Glomerular visceral epithelial cell (primary cell): ENCODE measurements at regions not wholly inside any gene's neighbourhood (a gene's known extent, or its start where the extent isn't known, plus 50 kb on each side); places are given as distances from the start of the nearest gene placed in this dataset.

Source experiments
- DNase-seq: peaks from one replicate; pipeline ENCODE4 v3.0.0-alpha.2; 2016; ENCODE audit errors: extremely low spot score

GRCh38 chr3:135310317-135310716, 515.3 kb downstream of the EPHB1 start:
- DNase-seq: no peak

GRCh38 chr3:135311699-135312098, 516.6 kb downstream of the EPHB1 start:
- DNase-seq: no peak

GRCh38 chr3:135314237-135314636, 519.2 kb downstream of the EPHB1 start:
- DNase-seq: no peak

- no peak for DNase-seq
Measured at GRCh38 chr3:135324301-135324700, 529.2 kb downstream of the EPHB1 start.

- DNase-seq: no peak
Measured at GRCh38 chr3:135325096-135325495, 530.0 kb downstream of the EPHB1 start.

- no peak for DNase-seq
Measured at GRCh38 chr3:135325726-135326235, 530.7 kb downstream of the EPHB1 start.

GRCh38 chr3:135326851-135327250, 531.8 kb downstream of the EPHB1 start:
- DNase-seq: no peak

GRCh38 chr3:135328036-135328435, 533.0 kb downstream of the EPHB1 start:
- no peak for DNase-seq

GRCh38 chr3:135329479-135329878, 534.4 kb downstream of the EPHB1 start:
- no peak for DNase-seq

GRCh38 chr3:135337192-135337591, 542.1 kb downstream of the EPHB1 start:
- no peak for DNase-seq

GRCh38 chr3:135348690-135349089, 553.6 kb downstream of the EPHB1 start:
- no peak for DNase-seq

GRCh38 chr3:135349254-135349948, 554.3 kb downstream of the EPHB1 start:
- no peak for DNase-seq

GRCh38 chr3:135352213-135352612, 557.2 kb downstream of the EPHB1 start:
- DNase-seq: no peak

GRCh38 chr3:135362889-135363288, 567.8 kb downstream of the EPHB1 start:
- no peak for DNase-seq

- no peak for DNase-seq
Measured at GRCh38 chr3:135364676-135365075, 569.6 kb downstream of the EPHB1 start.

GRCh38 chr3:135366816-135367215, 571.8 kb downstream of the EPHB1 start:
- no peak for DNase-seq

- DNase-seq: no peak
Measured at GRCh38 chr3:135368316-135368715, 573.3 kb downstream of the EPHB1 start.

GRCh38 chr3:135368781-135369180, 573.7 kb downstream of the EPHB1 start:
- no peak for DNase-seq

GRCh38 chr3:135374571-135374970, 579.5 kb downstream of the EPHB1 start:
- no peak for DNase-seq

GRCh38 chr3:135382188-135382587, 583.3 kb upstream of the PPP2R3A start:
- DNase-seq: no peak

- no peak for DNase-seq
Measured at GRCh38 chr3:135382621-135383020, 582.9 kb upstream of the PPP2R3A start.

- no peak for DNase-seq
Measured at GRCh38 chr3:135383301-135383700, 582.2 kb upstream of the PPP2R3A start.

GRCh38 chr3:135392151-135392550, 573.4 kb upstream of the PPP2R3A start:
- no peak for DNase-seq

- no peak for DNase-seq
Measured at GRCh38 chr3:135393159-135393558, 572.4 kb upstream of the PPP2R3A start.
